Neural progenitor cell (in vitro differentiated cells): ENCODE measurements at regions not wholly inside any gene's neighbourhood (a gene's known extent, or its start where the extent isn't known, plus 50 kb on each side); places are given as distances from the start of the nearest gene placed in this dataset.

ENCODE experiments used
- DNase-seq: peaks from one replicate; pipeline ENCODE4 v3.0.0-alpha.2; 2016; ENCODE audit warnings: low spot score
- H2AFZ ChIP-seq: fragments of 200-600 bp; sonication (generic); replicated peaks from 2 replicates; pipeline ENCODE4 v1.6.1; 2016; ENCODE audit warnings: antibody characterized with exemption
- H3F3A ChIP-seq: fragments of 200-600 bp; sonication (generic); 2 replicates; pipeline ENCODE4 v1.6.1; 2016; ENCODE audit warnings: antibody characterized with exemption, low read depth
- H3K27ac ChIP-seq: fragments of 200-600 bp; sonication (generic); 2 replicates; pipeline ENCODE4 v1.5.1; 2016; ENCODE audit warnings: mild to moderate bottlenecking
- H3K27me3 ChIP-seq: fragments of 200-600 bp; sonication (generic); 2 replicates; pipeline ENCODE4 v1.6.1; 2016; ENCODE audit warnings: mild to moderate bottlenecking, moderate library complexity
- H3K36me3 ChIP-seq: fragments of 200-600 bp; sonication (generic); 2 replicates; pipeline ENCODE4 v1.5.1; 2016
- H3K4me1 ChIP-seq: fragments of 200-600 bp; sonication (generic); 2 replicates; pipeline ENCODE4 v1.6.1; 2016; ENCODE audit warnings: mixed run types
- H3K4me2 ChIP-seq: fragments of 200-600 bp; sonication (generic); 2 replicates; pipeline ENCODE4 v1.6.1; 2016
- H3K4me3 ChIP-seq: fragments of 200-600 bp; sonication (generic); 2 replicates; pipeline ENCODE4 v1.5.1; 2016
- H3K79me2 ChIP-seq: fragments of 200-600 bp; sonication (generic); 2 replicates; pipeline ENCODE4 v1.6.1; 2016; ENCODE audit warnings: low read depth
- H3K9ac ChIP-seq: fragments of 200-600 bp; sonication (generic); 2 replicates; pipeline ENCODE4 v1.6.1; 2016
- H3K9me3 ChIP-seq: fragments of 200-600 bp; sonication (generic); 2 replicates; pipeline ENCODE4 v1.5.1; 2016; ENCODE audit warnings: low read depth
- H4K20me1 ChIP-seq: fragments of 200-600 bp; sonication (generic); 2 replicates; pipeline ENCODE4 v1.6.1; 2016; ENCODE audit warnings: low read depth
- H3K27ac Mint-ChIP-seq: 3 replicates; pipeline ENCODE4 v1.8.0; 2021; ENCODE audit warnings: mixed read lengths
- H3K27me3 Mint-ChIP-seq: 2 replicates; pipeline ENCODE4 v1.8.0; 2022; ENCODE audit warnings: low read depth, mild to moderate bottlenecking, inconsistent platforms, moderate library complexity, mixed read lengths; ENCODE audit not compliant: insufficient read depth
- H3K36me3 Mint-ChIP-seq: 3 replicates; pipeline ENCODE4 v1.8.0; 2021; ENCODE audit warnings: mixed read lengths
- H3K4me1 Mint-ChIP-seq: 3 replicates; pipeline ENCODE4 v1.8.0; 2021; ENCODE audit warnings: mixed read lengths
- H3K4me3 Mint-ChIP-seq: 3 replicates; pipeline ENCODE4 v1.8.0; 2021; ENCODE audit warnings: mild to moderate bottlenecking, moderate library complexity, mixed read lengths
- H3K9me3 Mint-ChIP-seq: 3 replicates; pipeline ENCODE4 v1.8.0; 2020; ENCODE audit warnings: mixed read lengths
- EZH2 ChIP-seq: fragments of 200-600 bp; sonication (generic); IDR thresholded peaks from 2 replicates; pipeline ENCODE4 v1.6.1; 2017; ENCODE audit warnings: antibody characterized with exemption, mild to moderate bottlenecking, moderate library complexity
- EZH2phosphoT487 ChIP-seq: fragments of 200-600 bp; sonication (generic); IDR thresholded peaks from 2 replicates; pipeline ENCODE4 v1.6.1; 2017; ENCODE audit warnings: antibody characterized with exemption
- TF ChIP-seq, protein P1 (sequence below): fragments of 200-600 bp; sonication (generic); IDR thresholded peaks from 2 replicates; pipeline ENCODE4 v1.5.1; 2017; ENCODE audit warnings: antibody characterized with exemption, mild to moderate bottlenecking

DNA sequence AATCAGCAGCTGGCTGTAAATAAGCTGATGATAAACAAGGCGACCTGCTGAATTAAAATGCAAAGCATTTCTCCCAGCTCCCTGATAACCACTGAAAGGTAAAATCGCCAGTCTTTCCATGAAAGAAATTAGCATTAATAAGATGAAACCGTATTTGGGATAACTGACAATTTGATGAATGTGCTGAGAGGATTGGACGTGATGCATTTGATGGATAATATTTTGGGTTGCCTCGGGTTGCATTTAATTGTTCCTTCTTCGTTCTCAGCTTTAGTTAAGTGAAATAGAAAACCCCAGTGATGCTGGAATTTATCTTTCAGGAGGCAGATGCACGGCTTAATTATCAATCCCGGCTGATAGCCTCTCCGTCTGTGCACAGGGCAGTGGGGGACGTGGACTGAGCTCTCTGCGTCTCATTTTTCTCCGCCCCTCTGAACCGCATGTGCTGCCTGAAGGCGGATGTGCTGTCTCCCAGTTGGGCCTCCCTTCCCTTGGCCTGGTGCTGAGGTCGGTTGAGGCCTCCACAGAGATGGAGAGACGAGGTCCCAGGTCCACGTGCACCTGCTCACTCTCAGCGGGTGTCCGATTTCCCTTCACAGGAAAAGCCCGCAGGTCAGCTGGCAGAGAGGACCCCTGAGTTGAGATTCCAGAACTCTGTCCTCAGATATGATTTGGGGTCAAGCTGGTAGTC is 846.2 kb downstream of the BRD1 start:
- Histone ChIP-seq H3F3A (no peaks in the 10 kb centered on the region), H3K4me1 (no peaks in the 10 kb centered on the region), H3K9ac (no peak overlapping the region), H3K4me2 (no peak overlapping the region), H3K79me2 (no peaks in the 10 kb centered on the region), H4K20me1 (no peaks in the 10 kb centered on the region), H3K27me3 (no peaks in the 10 kb centered on the region), H3K36me3 (no peaks in the 10 kb centered on the region), H3K9me3 (no peaks in the 10 kb centered on the region), H3K4me3 (no peak overlapping the region), H2AFZ (no peak overlapping the region), H3K27ac (no peak overlapping the region)
- TF ChIP-seq, protein P1, sequence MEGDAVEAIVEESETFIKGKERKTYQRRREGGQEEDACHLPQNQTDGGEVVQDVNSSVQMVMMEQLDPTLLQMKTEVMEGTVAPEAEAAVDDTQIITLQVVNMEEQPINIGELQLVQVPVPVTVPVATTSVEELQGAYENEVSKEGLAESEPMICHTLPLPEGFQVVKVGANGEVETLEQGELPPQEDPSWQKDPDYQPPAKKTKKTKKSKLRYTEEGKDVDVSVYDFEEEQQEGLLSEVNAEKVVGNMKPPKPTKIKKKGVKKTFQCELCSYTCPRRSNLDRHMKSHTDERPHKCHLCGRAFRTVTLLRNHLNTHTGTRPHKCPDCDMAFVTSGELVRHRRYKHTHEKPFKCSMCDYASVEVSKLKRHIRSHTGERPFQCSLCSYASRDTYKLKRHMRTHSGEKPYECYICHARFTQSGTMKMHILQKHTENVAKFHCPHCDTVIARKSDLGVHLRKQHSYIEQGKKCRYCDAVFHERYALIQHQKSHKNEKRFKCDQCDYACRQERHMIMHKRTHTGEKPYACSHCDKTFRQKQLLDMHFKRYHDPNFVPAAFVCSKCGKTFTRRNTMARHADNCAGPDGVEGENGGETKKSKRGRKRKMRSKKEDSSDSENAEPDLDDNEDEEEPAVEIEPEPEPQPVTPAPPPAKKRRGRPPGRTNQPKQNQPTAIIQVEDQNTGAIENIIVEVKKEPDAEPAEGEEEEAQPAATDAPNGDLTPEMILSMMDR, result no peak
- no peak for TF ChIP-seq EZH2
- Mint-ChIP-seq H3K4me3 (no peak overlapping the region), H3K4me1 (no peaks in the 10 kb centered on the region), H3K9me3 (peaks cover 2% of the 10 kb centered on the region), H3K27ac (no peak overlapping the region), H3K27me3 (peaks cover 12% of the 10 kb centered on the region), H3K36me3 (no peaks in the 10 kb centered on the region)
- no peak for DNase-seq

DNA sequence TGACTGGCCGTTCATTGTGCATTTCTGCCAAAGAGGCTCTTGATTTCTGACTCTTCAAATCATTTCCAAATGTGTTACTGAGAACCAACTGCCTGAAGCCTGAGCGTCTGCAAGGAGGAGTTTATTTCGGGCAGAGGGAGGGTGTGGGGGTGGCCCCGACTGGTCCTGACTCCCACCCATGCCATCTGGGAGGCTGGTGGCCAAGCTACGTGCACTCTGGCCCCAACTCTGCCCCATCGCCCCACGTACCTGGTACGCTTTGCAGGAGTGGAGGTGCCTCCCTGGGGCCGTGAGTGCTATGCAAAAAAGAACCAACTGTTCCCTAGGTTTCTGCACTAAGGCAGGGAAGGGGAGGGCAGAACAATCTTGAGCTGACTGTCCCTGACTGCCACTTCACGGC is 846.8 kb downstream of the BRD1 start:
- H3K36me3 Mint-ChIP-seq, result no peaks in the 10 kb centered on the region
- TF ChIP-seq EZH2 (no peak), EZH2phosphoT487 (no peak)
- TF ChIP-seq, protein P1, result no peak

GRCh38 chr22:48980409-48980808 is 847.3 kb downstream of the BRD1 start:
- peaks cover 3% of the 10 kb centered on the region for H3K4me1 Mint-ChIP-seq
- H3K9ac ChIP-seq, result no peak overlapping the region
- H3K27ac Mint-ChIP-seq, result no peak overlapping the region
- H3K27me3 ChIP-seq, result no peaks in the 10 kb centered on the region
- no peak overlapping the region for H3K4me3 Mint-ChIP-seq
- H3K27ac ChIP-seq, result no peak overlapping the region
- no peaks in the 10 kb centered on the region for H3K36me3 Mint-ChIP-seq
- TF ChIP-seq, protein P1, result no peak
- TF ChIP-seq EZH2 (no peak), EZH2phosphoT487 (no peak)
- H3K4me2 ChIP-seq, result no peak overlapping the region
- H3K36me3 ChIP-seq, result no peaks in the 10 kb centered on the region
- no peak for DNase-seq
- no peaks in the 10 kb centered on the region for H3K4me1 ChIP-seq
- H3K9me3 ChIP-seq, result no peaks in the 10 kb centered on the region
- no peaks in the 10 kb centered on the region for H3F3A ChIP-seq
- no peaks in the 10 kb centered on the region for H3K79me2 ChIP-seq
- no peak overlapping the region for H3K4me3 ChIP-seq
- H3K27me3 Mint-ChIP-seq, result peaks cover 11% of the 10 kb centered on the region
- H4K20me1 ChIP-seq, result no peaks in the 10 kb centered on the region
- H3K9me3 Mint-ChIP-seq, result peaks cover 2% of the 10 kb centered on the region
- no peak overlapping the region for H2AFZ ChIP-seq

More for the DNA sequence above, 846.8 kb downstream of the BRD1 start:
- H3K9me3 Mint-ChIP-seq, result peaks cover 2% of the 10 kb centered on the region
- Histone ChIP-seq H3K9ac (no peak overlapping the region), H3K27me3 (no peaks in the 10 kb centered on the region), H3K9me3 (no peaks in the 10 kb centered on the region), H3K4me2 (no peak overlapping the region), H2AFZ (no peak overlapping the region), H3K4me1 (no peaks in the 10 kb centered on the region), H3K36me3 (no peaks in the 10 kb centered on the region), H4K20me1 (no peaks in the 10 kb centered on the region), H3F3A (no peaks in the 10 kb centered on the region), H3K4me3 (no peak overlapping the region), H3K27ac (no peak overlapping the region), H3K79me2 (no peaks in the 10 kb centered on the region)
- H3K27ac Mint-ChIP-seq, result no peak overlapping the region
- H3K27me3 Mint-ChIP-seq, result peaks cover 12% of the 10 kb centered on the region
- DNase-seq, result no peak
- H3K4me3 Mint-ChIP-seq, result no peak overlapping the region
- H3K4me1 Mint-ChIP-seq, result no peaks in the 10 kb centered on the region
